CD4-positive, CD25-positive, alpha-beta regulatory T cell (primary cell): ENCODE measurements at regions not wholly inside any gene's neighbourhood (a gene's known extent, or its start where the extent isn't known, plus 50 kb on each side); places are given as distances from the start of the nearest gene placed in this dataset.

Experiments used
- ATAC-seq, 2 donors: fragments of 150-1000 bp; cut with Tn5 transposase; one replicate each; pipeline ENCODE4 v1.10.0; 2021; ENCODE audit warnings: low read depth in 2 of 2, moderate number of reproducible peaks in 2 of 2, moderate library complexity in 1 of 2
- DNase-seq, 3 donors: peaks; one replicate each; pipeline versions ENCODE4 v3.0.0 to v3.0.0-alpha.2; 2012 to 2022; ENCODE audit warnings: mixed read lengths in 1 of 3
- H3K27ac ChIP-seq: one replicate; pipeline ENCODE4 v1.7.0; 2013; ENCODE audit warnings: mild to moderate bottlenecking, low read length; ENCODE audit not compliant: insufficient read depth, poor library complexity, severe bottlenecking
- H3K27me3 ChIP-seq: one replicate; pipeline ENCODE4 v1.7.0; 2013; ENCODE audit warnings: low read length; ENCODE audit not compliant: control insufficient read depth, insufficient read depth
- H3K36me3 ChIP-seq: one replicate; pipeline ENCODE4 v1.7.0; 2013; ENCODE audit warnings: mild to moderate bottlenecking, low read length, moderate library complexity; ENCODE audit not compliant: control insufficient read depth, insufficient read depth
- H3K4me1 ChIP-seq: 2 replicates; pipeline ENCODE4 v1.7.0; 2013; ENCODE audit warnings: mild to moderate bottlenecking, low read length; ENCODE audit not compliant: insufficient read depth, control insufficient read depth, poor library complexity, severe bottlenecking
- H3K4me3 ChIP-seq: one replicate; pipeline ENCODE4 v1.7.0; 2013; ENCODE audit warnings: low read depth, mild to moderate bottlenecking, low read length, moderate library complexity
- H3K9me3 ChIP-seq, 2 experiments: 1 replicate in 1 of 2; 2 replicates in 1 of 2; pipeline ENCODE4 v1.7.0; 2013; ENCODE audit warnings: low read length in 2 of 2, mild to moderate bottlenecking in 1 of 2, moderate library complexity in 1 of 2; ENCODE audit not compliant: control insufficient read depth in 2 of 2
- H3K27ac Mint-ChIP-seq, 3 donors: one replicate each; pipeline ENCODE4 v1.8.0; 2020 to 2022; ENCODE audit warnings: mild to moderate bottlenecking in 3 of 3, mixed read lengths in 3 of 3, moderate library complexity in 2 of 3
- H3K27me3 Mint-ChIP-seq: one replicate; pipeline ENCODE4 v1.8.0; 2022; ENCODE audit warnings: mild to moderate bottlenecking, mixed read lengths
- H3K36me3 Mint-ChIP-seq: one replicate; pipeline ENCODE4 v1.8.0; 2020; ENCODE audit warnings: mixed read lengths
- H3K4me1 Mint-ChIP-seq, 4 donors: one replicate each; pipeline ENCODE4 v1.8.0; 2020 to 2022; ENCODE audit warnings: mixed read lengths in 4 of 4, mild to moderate bottlenecking in 1 of 4
- H3K4me3 Mint-ChIP-seq, 4 donors: one replicate each; pipeline ENCODE4 v1.8.0; 2020 to 2022; ENCODE audit warnings: mild to moderate bottlenecking in 4 of 4, mixed read lengths in 4 of 4, moderate library complexity in 3 of 4
- H3K9me3 Mint-ChIP-seq, 7 donors: one replicate each; pipeline ENCODE4 v1.8.0; 2020 to 2022; ENCODE audit warnings: mixed read lengths in 7 of 7, mild to moderate bottlenecking in 3 of 7, moderate library complexity in 2 of 7

DNA sequence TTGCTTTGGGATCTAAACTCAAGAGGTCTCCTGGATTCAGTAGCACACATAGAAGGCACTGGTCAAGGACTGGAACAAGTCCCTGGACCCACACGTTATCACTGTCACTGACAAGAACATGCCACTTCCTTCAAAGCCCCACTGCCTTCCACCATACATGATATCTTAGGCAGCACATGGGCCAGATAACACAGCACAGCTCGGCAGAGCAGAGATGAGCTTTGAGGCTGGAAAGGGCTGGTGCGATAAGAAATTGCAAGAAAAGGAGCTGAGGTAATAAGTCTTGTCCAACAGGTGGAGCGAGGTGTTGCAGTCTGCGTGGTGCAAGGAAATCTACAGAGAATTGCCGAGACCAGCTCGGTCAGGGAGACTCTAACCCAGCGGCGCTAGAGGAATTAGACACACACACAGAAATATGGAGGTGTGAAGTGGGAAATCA, 139.8 kb upstream of the CDK13 start:
- DNase-seq (no peak), ATAC-seq (no peak)
- Histone ChIP-seq H3K4me3 (no peak overlapping the region), H3K27me3 (peaks cover 5% of the 10 kb centered on the region), H3K36me3 (no peaks in the 10 kb centered on the region), H3K4me1 (no peaks in the 10 kb centered on the region), H3K9me3 (no peaks in the 10 kb centered on the region), H3K27ac (no peak overlapping the region)
- no peaks in the 10 kb centered on the region for H3K9me3 Mint-ChIP-seq
- no peak overlapping the region for H3K27ac Mint-ChIP-seq
- H3K36me3 Mint-ChIP-seq, result no peaks in the 10 kb centered on the region
- H3K4me1 Mint-ChIP-seq, result no peaks in the 10 kb centered on the region
- H3K4me3 Mint-ChIP-seq, result no peak overlapping the region
- H3K27me3 Mint-ChIP-seq, result peaks cover 31% of the 10 kb centered on the region

DNA sequence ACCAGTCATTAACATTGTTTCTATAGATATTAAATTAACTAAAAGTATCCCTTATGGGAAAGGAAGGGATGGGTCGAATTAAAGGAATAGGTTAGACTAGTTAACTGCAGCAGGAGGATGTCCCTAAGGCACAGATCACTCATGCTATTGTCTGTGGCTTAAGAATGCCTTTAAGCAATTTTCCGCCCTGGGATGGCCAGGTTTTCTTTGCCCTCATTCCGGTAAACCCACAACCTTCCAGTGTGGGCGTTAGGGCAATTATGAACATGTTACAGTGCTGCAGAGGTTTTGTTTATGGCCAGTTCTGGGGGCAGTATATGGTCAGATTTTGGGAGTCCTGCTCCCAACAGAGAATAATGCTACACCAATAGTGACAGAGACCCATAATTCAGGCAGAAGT, 139.3 kb upstream of the CDK13 start:
- Mint-ChIP-seq H3K4me1 (no peaks in the 10 kb centered on the region), H3K27me3 (peaks cover 30% of the 10 kb centered on the region)
- H3K9me3 ChIP-seq, result no peaks in the 10 kb centered on the region

DNA sequence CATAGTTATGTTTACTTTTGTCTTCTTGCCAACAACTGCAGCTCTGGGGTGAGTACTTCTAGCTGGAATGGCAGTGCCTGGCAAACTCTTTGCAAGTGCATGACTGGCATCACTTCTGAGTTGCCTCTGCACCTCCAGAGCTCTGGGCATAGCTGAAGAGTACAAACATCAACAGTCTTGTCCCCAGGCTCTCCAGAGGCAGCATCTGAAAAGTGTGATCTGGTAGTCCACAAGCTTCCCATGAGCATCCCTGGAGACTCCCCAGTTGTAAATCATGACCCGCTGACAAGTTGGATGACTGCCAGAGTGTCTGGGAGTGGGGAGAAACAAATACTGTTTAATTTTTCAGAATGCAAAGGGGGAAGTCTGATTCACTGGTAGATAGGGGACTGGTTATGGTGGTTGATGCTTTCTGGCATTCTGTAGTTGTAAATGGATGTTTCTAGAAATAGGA, 138.9 kb upstream of the CDK13 start:
- H3K4me3 Mint-ChIP-seq, result no peak overlapping the region
- H3K9me3 Mint-ChIP-seq, result no peaks in the 10 kb centered on the region
- DNase-seq (no peak), ATAC-seq (no peak)
- peaks cover 30% of the 10 kb centered on the region for H3K27me3 Mint-ChIP-seq
- H3K27ac Mint-ChIP-seq, result no peak overlapping the region
- no peaks in the 10 kb centered on the region for H3K9me3 ChIP-seq
- H3K36me3 Mint-ChIP-seq, result no peaks in the 10 kb centered on the region
- peaks cover 11% of the 10 kb centered on the region for H3K27me3 ChIP-seq
- no peak overlapping the region for H3K27ac ChIP-seq
- no peaks in the 10 kb centered on the region for H3K36me3 ChIP-seq
- H3K4me3 ChIP-seq, result no peak overlapping the region
- H3K4me1 Mint-ChIP-seq, result no peaks in the 10 kb centered on the region
- H3K4me1 ChIP-seq, result no peaks in the 10 kb centered on the region

More for the DNA sequence above, 139.3 kb upstream of the CDK13 start:
- Histone ChIP-seq H3K27ac (no peak overlapping the region), H3K4me3 (no peak overlapping the region), H3K27me3 (peaks cover 6% of the 10 kb centered on the region), H3K36me3 (no peaks in the 10 kb centered on the region), H3K4me1 (no peaks in the 10 kb centered on the region)
- DNase-seq (no peak), ATAC-seq (no peak)
- no peaks in the 10 kb centered on the region for H3K36me3 Mint-ChIP-seq
- no peaks in the 10 kb centered on the region for H3K9me3 Mint-ChIP-seq
- no peak overlapping the region for H3K27ac Mint-ChIP-seq
- no peak overlapping the region for H3K4me3 Mint-ChIP-seq

- no peak for DNase-seq
- no peak overlapping the region for H3K4me3 Mint-ChIP-seq
- peaks cover 48% of the 10 kb centered on the region for H3K27me3 Mint-ChIP-seq
Measured at GRCh38 chr7:39816462-39817060, 133.5 kb upstream of the CDK13 start.

GRCh38 chr7:39819514-39819913, 130.5 kb upstream of the CDK13 start:
- Histone ChIP-seq H3K27ac (no peak overlapping the region), H3K4me3 (no peak overlapping the region), H3K4me1 (no peaks in the 10 kb centered on the region), H3K27me3 (peaks cover 26% of the 10 kb centered on the region), H3K9me3 (no peaks in the 10 kb centered on the region), H3K36me3 (no peaks in the 10 kb centered on the region)
- no peaks in the 10 kb centered on the region for H3K36me3 Mint-ChIP-seq
- H3K9me3 Mint-ChIP-seq, result no peaks in the 10 kb centered on the region
- no peak overlapping the region for H3K4me3 Mint-ChIP-seq
- no peak overlapping the region for H3K27ac Mint-ChIP-seq
- H3K4me1 Mint-ChIP-seq, result no peaks in the 10 kb centered on the region
- DNase-seq (no peak), ATAC-seq (no peak)
- H3K27me3 Mint-ChIP-seq, result peaks cover 44% of the 10 kb centered on the region

More at GRCh38 chr7:39816462-39817060, 133.5 kb upstream of the CDK13 start:
- no peaks in the 10 kb centered on the region for H3K9me3 ChIP-seq
- Mint-ChIP-seq H3K27ac (no peak overlapping the region), H3K4me1 (no peaks in the 10 kb centered on the region), H3K9me3 (no peaks in the 10 kb centered on the region), H3K36me3 (no peaks in the 10 kb centered on the region)
- no peaks in the 10 kb centered on the region for H3K36me3 ChIP-seq
- H3K4me1 ChIP-seq, result no peaks in the 10 kb centered on the region
- H3K4me3 ChIP-seq, result no peak overlapping the region
- H3K27me3 ChIP-seq, result peaks cover 22% of the 10 kb centered on the region
- ATAC-seq, result no peak
- H3K27ac ChIP-seq, result no peak overlapping the region

DNA sequence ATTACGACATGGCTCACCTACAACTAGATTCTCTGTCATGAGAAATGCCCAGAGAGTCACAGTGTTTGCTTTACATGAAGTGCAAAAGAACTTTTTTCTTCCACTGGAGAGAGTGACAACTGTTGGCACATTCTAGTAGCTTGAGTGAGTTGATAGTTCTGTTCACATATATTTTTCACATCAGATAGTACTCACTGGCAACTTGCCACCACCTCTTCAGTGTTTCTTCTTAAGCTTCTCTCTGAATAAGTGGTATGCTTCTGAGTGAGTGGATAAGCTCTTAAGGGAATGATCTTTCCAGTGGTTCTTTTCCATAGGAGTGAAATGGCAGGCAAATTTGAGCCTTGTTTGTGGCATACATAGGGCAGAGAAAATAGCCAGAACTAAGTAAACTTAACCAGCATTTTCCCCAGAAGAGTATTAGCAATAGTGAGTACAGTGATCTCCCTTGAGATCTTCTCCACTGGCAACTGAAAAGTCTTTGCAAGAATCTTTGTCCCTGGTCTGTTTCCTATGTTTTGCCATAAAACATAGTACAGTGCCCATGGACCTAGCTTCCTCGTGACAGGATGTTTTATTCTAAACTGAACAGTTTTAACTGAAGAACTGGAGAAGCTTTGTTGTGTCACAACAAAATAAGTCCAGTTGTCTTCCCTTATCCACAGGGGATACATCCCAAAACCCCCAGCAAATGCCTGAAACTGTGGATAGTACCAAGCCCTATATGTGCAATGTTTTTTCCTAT, 125.4 kb upstream of the CDK13 start:
- Histone ChIP-seq H3K4me3 (no peak overlapping the region), H3K4me1 (no peaks in the 10 kb centered on the region), H3K36me3 (no peaks in the 10 kb centered on the region), H3K9me3 (no peaks in the 10 kb centered on the region), H3K27ac (no peak overlapping the region), H3K27me3 (peaks cover 16% of the 10 kb centered on the region)
- peaks cover 0 to 2% (median 0%) of the 10 kb centered on the region in 7 donors for H3K9me3 Mint-ChIP-seq
- no peak for DNase-seq
- H3K27ac Mint-ChIP-seq, result no peak overlapping the region
- H3K4me3 Mint-ChIP-seq, result no peak overlapping the region
- no peak for ATAC-seq
- H3K27me3 Mint-ChIP-seq, result peaks cover 66% of the 10 kb centered on the region
- H3K36me3 Mint-ChIP-seq, result no peaks in the 10 kb centered on the region
- peaks cover 0 to 5% (median 0%) of the 10 kb centered on the region in 4 donors for H3K4me1 Mint-ChIP-seq

DNA sequence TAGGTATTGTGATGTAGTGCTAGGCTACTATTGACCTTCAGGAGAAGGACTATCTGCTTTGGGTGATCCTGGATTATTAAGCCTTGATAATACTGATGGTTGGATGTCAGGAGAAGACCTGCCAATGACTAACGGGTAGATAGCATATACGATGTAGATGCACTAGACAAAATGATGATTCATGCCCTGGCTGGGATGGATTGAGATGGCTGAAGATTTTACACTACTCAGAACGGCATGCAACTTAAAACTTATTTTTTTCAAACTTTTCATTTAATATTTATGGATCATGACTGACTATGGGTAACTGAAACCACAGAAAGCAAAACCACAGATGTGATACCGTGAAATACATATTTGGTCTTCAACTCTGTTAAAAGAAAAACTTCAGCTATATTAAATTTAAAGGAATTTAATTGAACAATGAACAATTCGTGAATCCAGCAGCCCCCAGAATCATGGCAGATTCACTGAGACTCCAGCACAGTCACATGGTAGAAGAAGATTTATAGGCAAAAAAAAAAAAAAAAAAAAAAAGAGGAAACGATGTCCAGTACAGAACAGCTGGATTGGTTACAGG, 124.6 kb upstream of the CDK13 start:
- no peaks in the 10 kb centered on the region for H3K36me3 ChIP-seq
- H3K4me1 Mint-ChIP-seq, result peaks cover 0 to 5% (median 0%) of the 10 kb centered on the region in 4 donors
- DNase-seq (no peak), ATAC-seq (no peak)
- H3K4me3 ChIP-seq, result no peak overlapping the region
- no peak overlapping the region for H3K4me3 Mint-ChIP-seq
- no peak overlapping the region for H3K27ac ChIP-seq
- peaks cover 15% of the 10 kb centered on the region for H3K27me3 ChIP-seq
- no peak overlapping the region for H3K27ac Mint-ChIP-seq
- peaks cover 71% of the 10 kb centered on the region for H3K27me3 Mint-ChIP-seq
- no peaks in the 10 kb centered on the region for H3K36me3 Mint-ChIP-seq
- no peaks in the 10 kb centered on the region for H3K9me3 ChIP-seq
- peaks cover 0 to 2% (median 0%) of the 10 kb centered on the region in 7 donors for H3K9me3 Mint-ChIP-seq
- H3K4me1 ChIP-seq, result no peaks in the 10 kb centered on the region
